Stomach (tissue), 8 donors: ENCODE measurements at regions not wholly inside any gene's neighbourhood (a gene's known extent, or its start where the extent isn't known, plus 50 kb on each side); places are given as distances from the start of the nearest gene placed in this dataset.
A peak's percentile ranks its signal among the peaks of the same experiment; 100 is the strongest.

ENCODE experiments used
- DNase-seq, 2 donors: peaks; one replicate each; pipeline versions ENCODE4 v3.0.0 to v3.0.0-alpha.2; 2013 to 2019
- H3K27ac ChIP-seq, 5 donors: fragments of 200-600 bp in 4 of 5; sonication (generic) in 4 of 5; one replicate each; pipeline ENCODE4 v1.5.1; 2013 to 2019; ENCODE audit warnings: mild to moderate bottlenecking in 1 of 5, moderate library complexity in 1 of 5
- H3K27me3 ChIP-seq, 3 donors: fragments of 200-600 bp; sonication (generic); one replicate each; pipeline ENCODE4 v1.5.1; 2017 to 2019; ENCODE audit warnings: mixed run types in 1 of 3
- H3K36me3 ChIP-seq, 4 donors: fragments of 200-600 bp; sonication (generic); 1 replicate in 3 of 4; 2 replicates in 1 of 4; pipeline ENCODE4 v1.5.1; 2016 to 2019
- H3K4me1 ChIP-seq, 4 donors: fragments of 200-600 bp; sonication (generic); one replicate each; pipeline ENCODE4 v1.5.1; 2016 to 2019
- H3K4me3 ChIP-seq, 4 donors: fragments of 200-600 bp; sonication (generic) in 3 of 4; one replicate each; pipeline ENCODE4 v1.5.1; 2016 to 2019; ENCODE audit warnings: mild to moderate bottlenecking in 1 of 4
- H3K9me3 ChIP-seq, 4 donors: fragments of 200-600 bp; sonication (generic); one replicate each; pipeline ENCODE4 v1.5.1; 2016 to 2019
- CTCF ChIP-seq, 7 experiments: fragments of 450-650 bp in 4 of 7; fragments of 200-600 bp in 3 of 7; sonication (generic) in 3 of 7; IDR thresholded peaks; one replicate each; pipeline ENCODE4 v1.5.1; 2016 to 2019; ENCODE audit warnings: antibody characterized with exemption in 7 of 7, control low read depth in 2 of 7, mild to moderate bottlenecking in 1 of 7
- EP300 ChIP-seq: sonication (generic); formaldehyde crosslinking; IDR thresholded peaks from one replicate; pipeline ENCODE4 v1.6.1; 2017; ENCODE audit warnings: antibody characterized with exemption
- POLR2A ChIP-seq, 4 donors: fragments of 450-650 bp; IDR thresholded peaks; one replicate each; pipeline ENCODE4 v1.6.1; 2016; ENCODE audit warnings: antibody characterized with exemption in 4 of 4, control low read depth in 2 of 4, mild to moderate bottlenecking in 1 of 4, moderate library complexity in 1 of 4
- POLR2AphosphoS5 ChIP-seq, 3 donors: sonication (generic); formaldehyde crosslinking; IDR thresholded peaks; one replicate each; pipeline ENCODE4 v1.6.1; 2016; ENCODE audit warnings: antibody characterized with exemption in 3 of 3
- WGBS, 5 donors: extraction: QIAGEN DNeasy Blood & Tissue Kit in 3 of 5; methylation state at CpG; one replicate each; pipeline versions ENCODE4 v1.1.5 to v1.1.7; 2013 to 2018; 5-methylcytosine and 5-hydroxymethylcytosine counted together
- intact Hi-C: fragments of 100-400 bp; cut with DNase I; formaldehyde crosslinking; loops from one replicate; pipeline ENCODE4 v1.15.1; 2023; ENCODE audit warnings: low total_unique reads
- donor health status: healthy with polysubstance abuse.
- donor health status: Bipolar disorder and iron deficiency.
- donor health status: healthy.

GRCh38 chr18:22324191-22325131, 93.3 kb downstream of the CTAGE1 start:
- no peaks in the 10 kb centered on the region for H3K27me3 ChIP-seq
- WGBS, 5 donors, result 13 to 41% (median 24%) methylated on average over 26 to 30 of the region's 30 CpGs
- no peak for TF ChIP-seq POLR2A (IDR thresholded peaks at IDR 0.05)
- H3K27ac ChIP-seq, result no peak overlapping the region
- peak; percentile 60 to 85 for DNase-seq
- peak overlapping the region; percentile 3 to 31 (median 20) for H3K4me3 ChIP-seq
- intact Hi-C loops, result no loop called here
- H3K4me1 ChIP-seq, result peaks cover 8 to 10% (median 10%) of the 10 kb centered on the region in 4 donors
- no peaks in the 10 kb centered on the region for H3K9me3 ChIP-seq
- H3K36me3 ChIP-seq, result no peaks in the 10 kb centered on the region

DNA sequence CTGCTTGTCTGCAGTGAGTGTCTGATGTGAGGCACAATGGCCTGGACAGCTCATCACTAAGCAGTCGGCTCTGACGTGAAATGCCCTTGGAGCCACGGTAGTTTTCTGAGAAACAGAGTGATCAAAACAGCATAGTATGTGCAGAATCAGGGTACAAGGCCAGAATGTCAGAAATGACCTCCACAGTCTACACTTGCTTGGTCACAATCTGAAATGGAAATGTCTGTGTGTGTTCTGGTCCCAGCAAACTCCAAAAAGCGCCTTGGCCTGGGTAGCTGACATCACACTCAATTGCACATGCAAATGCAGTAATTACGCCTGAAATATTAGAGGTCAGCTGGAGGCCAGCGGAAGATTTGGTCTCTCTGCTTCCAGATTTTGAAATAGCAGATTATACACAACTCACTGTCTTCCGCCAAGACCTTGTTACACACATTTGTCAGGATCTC, 95.4 kb downstream of the CTAGE1 start:
- peak overlapping the region in 1 of 5 donors; percentile 56 for H3K27ac ChIP-seq
- H3K4me1 ChIP-seq, result peaks cover 8 to 10% (median 10%) of the 10 kb centered on the region in 4 donors
- no peaks in the 10 kb centered on the region for H3K27me3 ChIP-seq
- peak in 1 of 2 donors; percentile 75 for DNase-seq
- WGBS, 5 donors, result 79 to 95% (median 85%) methylated on average over 7 of the region's 7 CpGs
- intact Hi-C loops, result no loop called here
- TF ChIP-seq POLR2AphosphoS5 (IDR thresholded peaks at IDR 0.05) (no peak), POLR2A (IDR thresholded peaks at IDR 0.05) (no peak), EP300 (no peak), CTCF (IDR thresholded peaks at IDR 0.05) (no peak)
- no peaks in the 10 kb centered on the region for H3K9me3 ChIP-seq
- H3K4me3 ChIP-seq, result no peak overlapping the region
- H3K36me3 ChIP-seq, result no peaks in the 10 kb centered on the region

GRCh38 chr18:22320771-22321170, 96.9 kb downstream of the CTAGE1 start:
- Histone ChIP-seq H3K9me3 (no peaks in the 10 kb centered on the region), H3K4me1 (peaks cover 8 to 10% (median 10%) of the 10 kb centered on the region in 4 donors), H3K27me3 (peaks cover 0 to 6% (median 0%) of the 10 kb centered on the region in 3 donors), H3K27ac (no peak overlapping the region), H3K4me3 (no peak overlapping the region), H3K36me3 (no peaks in the 10 kb centered on the region)
- no peak for DNase-seq
- TF ChIP-seq CTCF (IDR thresholded peaks at IDR 0.05) (no peak), POLR2AphosphoS5 (IDR thresholded peaks at IDR 0.05) (no peak), EP300 (no peak), POLR2A (IDR thresholded peaks at IDR 0.05) (no peak)
- intact Hi-C loops, result no loop called here
- 88 to 93% (median 92%) methylated on average over 3 of the region's 3 CpGs for WGBS, 5 donors

- WGBS, 5 donors, result 70 to 93% (median 79%) methylated on average over 4 of the region's 4 CpGs
- no peak for TF ChIP-seq POLR2A (IDR thresholded peaks at IDR 0.05)
- no peak for TF ChIP-seq POLR2AphosphoS5 (IDR thresholded peaks at IDR 0.05)
- intact Hi-C loops, result no loop called here
These were observed 97.6 kb downstream of the CTAGE1 start for GRCh38 chr18:22320155-22320554.

DNA sequence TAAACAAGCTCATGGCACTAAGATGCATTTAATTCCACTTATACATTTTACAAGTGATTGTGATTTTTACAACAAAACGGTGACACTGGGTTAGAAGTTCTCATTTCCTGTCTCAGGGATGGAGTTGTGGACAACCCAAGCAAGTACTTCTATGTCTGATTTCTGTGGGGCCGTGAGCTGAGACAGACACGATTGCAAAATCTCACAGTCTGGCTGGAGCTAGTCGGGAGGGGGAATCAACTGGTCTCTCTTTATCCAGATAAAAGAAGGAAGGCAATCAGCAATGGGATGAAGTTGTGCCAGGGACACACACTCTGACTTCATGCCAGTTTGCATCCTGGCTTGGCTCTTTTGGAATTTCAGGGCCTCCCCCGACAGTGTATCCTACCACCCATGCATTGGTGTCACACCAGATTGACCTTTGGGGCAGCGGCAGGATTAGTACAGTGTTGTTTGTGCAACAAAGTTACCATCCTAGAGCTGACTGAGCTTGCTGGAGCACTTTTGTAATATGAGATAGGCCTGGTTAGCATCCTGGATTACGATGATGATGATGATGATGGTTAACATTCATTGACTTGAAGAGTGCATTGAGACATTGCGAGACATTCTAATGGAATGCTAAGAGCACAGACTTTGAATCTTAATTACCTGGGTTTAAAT, 98.8 kb downstream of the CTAGE1 start:
- intact Hi-C loops, result no loop called here

More at GRCh38 chr18:22320155-22320554, 97.6 kb downstream of the CTAGE1 start:
- Histone ChIP-seq H3K36me3 (no peaks in the 10 kb centered on the region), H3K27me3 (peaks cover 0 to 6% (median 0%) of the 10 kb centered on the region in 3 donors), H3K4me3 (no peak overlapping the region), H3K27ac (no peak overlapping the region), H3K4me1 (peaks cover 8 to 10% (median 10%) of the 10 kb centered on the region in 4 donors), H3K9me3 (no peaks in the 10 kb centered on the region)
- DNase-seq, result no peak

More for the DNA sequence above, 98.8 kb downstream of the CTAGE1 start:
- H3K36me3 ChIP-seq, result no peaks in the 10 kb centered on the region
- no peak overlapping the region for H3K4me3 ChIP-seq
- no peak overlapping the region for H3K27ac ChIP-seq
- H3K27me3 ChIP-seq, result peaks cover 0 to 6% (median 0%) of the 10 kb centered on the region in 3 donors
- TF ChIP-seq CTCF (IDR thresholded peaks at IDR 0.05) (no peak), EP300 (no peak), POLR2AphosphoS5 (IDR thresholded peaks at IDR 0.05) (no peak), POLR2A (IDR thresholded peaks at IDR 0.05) (no peak)
- peaks cover under 1 to 2% (median 1%) of the 10 kb centered on the region in 4 donors for H3K4me1 ChIP-seq
- H3K9me3 ChIP-seq, result no peaks in the 10 kb centered on the region
- WGBS, 5 donors, result 69 to 83% (median 82%) methylated on average over 8 of the region's 8 CpGs
- no peak for DNase-seq
